ENCODE measurements at regions not wholly inside any gene's neighbourhood (a gene's known extent, or its start where the extent isn't known, plus 50 kb on each side); places are given as distances from the start of the nearest gene placed in this dataset.

GRCh38 chr7:25940086-25940906 is 211.7 kb upstream of the NFE2L3 start:
- no peak for FAIRE-seq

GRCh38 chr7:25944777-25945515 is 207.1 kb upstream of the NFE2L3 start:
- FAIRE-seq = no peak

GRCh38 chr7:25945608-25946007 is 206.4 kb upstream of the NFE2L3 start:
- FAIRE-seq = no peak

- no peak for FAIRE-seq
These were observed 205.8 kb upstream of the NFE2L3 start for GRCh38 chr7:25946181-25946580.

GRCh38 chr7:25947669-25948516 is 204.1 kb upstream of the NFE2L3 start:
- no peak for FAIRE-seq

GRCh38 chr7:25949736-25950487 is 202.1 kb upstream of the NFE2L3 start:
- FAIRE-seq = no peak

- no peak for FAIRE-seq
These were observed 201.2 kb upstream of the NFE2L3 start for GRCh38 chr7:25950488-25951413.

GRCh38 chr7:25951414-25952260 is 200.4 kb upstream of the NFE2L3 start:
- FAIRE-seq = no peak

GRCh38 chr7:25952261-25953057 is 199.5 kb upstream of the NFE2L3 start:
- FAIRE-seq = no peak

GRCh38 chr7:25953859-25954258 is 198.1 kb upstream of the NFE2L3 start:
- no peak for FAIRE-seq

- FAIRE-seq = no peak
These were observed 197.6 kb upstream of the NFE2L3 start for GRCh38 chr7:25954395-25954794.

GRCh38 chr7:25959168-25959734 is 192.7 kb upstream of the NFE2L3 start:
- no peak for FAIRE-seq

- no peak for FAIRE-seq
These were observed 188.3 kb upstream of the NFE2L3 start for GRCh38 chr7:25963733-25964132.

- FAIRE-seq = no peak
These were observed 187.5 kb upstream of the NFE2L3 start for GRCh38 chr7:25964483-25964991.

- FAIRE-seq = no peak
These were observed 186.4 kb upstream of the NFE2L3 start for GRCh38 chr7:25965405-25966123.

GRCh38 chr7:25966469-25966868 is 185.5 kb upstream of the NFE2L3 start:
- no peak for FAIRE-seq

GRCh38 chr7:25967278-25968204 is 184.5 kb upstream of the NFE2L3 start:
- no peak for FAIRE-seq

Measured in A204.1 (cell line).